GM12891 (cell line): ENCODE measurements at regions not wholly inside any gene's neighbourhood (a gene's known extent, or its start where the extent isn't known, plus 50 kb on each side); places are given as distances from the start of the nearest gene placed in this dataset.
"Not testable (repeated sequence)": the region's sequence is repeated elsewhere in the genome, so short reads cannot be mapped to it uniquely, and the experiment has no call there.

Experiments
- DNase-seq: peaks from one replicate; pipeline ENCODE4 v3.0.0; 2011; ENCODE audit warnings: low spot score; ENCODE audit not compliant: insufficient read length
- FAIRE-seq: peaks from 2 replicates; lab custom pipeline; 2011; peaks lifted over from hg19 to GRCh38; lab: Jason Lieb, UNC
- PAX5 ChIP-seq: IDR thresholded peaks from 2 replicates; pipeline ENCODE4 v1.6.1; 2011; ENCODE audit warnings: low read length, moderate library complexity, mild to moderate bottlenecking; ENCODE audit not compliant: insufficient read depth, severe bottlenecking
- POLR2A ChIP-seq: IDR thresholded peaks from 2 replicates; pipeline ENCODE4 v1.6.1; 2011; ENCODE audit warnings: low read depth, low read length, control low read depth
- POLR2AphosphoS5 ChIP-seq: IDR thresholded peaks from 2 replicates; pipeline ENCODE4 v1.6.1; 2011; ENCODE audit warnings: low read depth, low read length, control low read depth
- POU2F2 ChIP-seq: IDR thresholded peaks from 2 replicates; pipeline ENCODE4 v1.6.1; 2011; ENCODE audit warnings: low read depth, mild to moderate bottlenecking, control low read depth, low read length, moderate library complexity
- SPI1 ChIP-seq: IDR thresholded peaks from 2 replicates; pipeline ENCODE4 v1.6.1; 2011; ENCODE audit warnings: low read depth, low read length, control low read depth
- TAF1 ChIP-seq: IDR thresholded peaks from 2 replicates; pipeline ENCODE4 v1.6.1; 2011; ENCODE audit warnings: low read depth, low read length, control low read depth

GRCh38 chr16:21512280-21513192 lies 86.8 kb upstream of the METTL9 start:
- not testable (repeated sequence) for FAIRE-seq, DNase-seq

GRCh38 chr16:21513337-21513741 lies 86.0 kb upstream of the METTL9 start:
- FAIRE-seq, DNase-seq: not testable (repeated sequence)

- not testable (repeated sequence) for FAIRE-seq, DNase-seq
These were observed 85.4 kb upstream of the METTL9 start for GRCh38 chr16:21513812-21514473.

GRCh38 chr16:21514474-21514840 lies 84.9 kb upstream of the METTL9 start:
- not testable (repeated sequence) for FAIRE-seq, DNase-seq

- not testable (repeated sequence) for DNase-seq, FAIRE-seq
These were observed 82.7 kb upstream of the METTL9 start for GRCh38 chr16:21516705-21517040.

GRCh38 chr16:21517263-21517662 lies 82.1 kb upstream of the METTL9 start:
- not testable (repeated sequence) for DNase-seq, FAIRE-seq
- TF ChIP-seq PAX5: peak; percentile 97

- 0 out of 2 replicates have a peak, but pooled peaks have one; percentile 19 for TF ChIP-seq POLR2A
- not testable (repeated sequence) for FAIRE-seq, DNase-seq
These were observed 79.8 kb upstream of the METTL9 start for GRCh38 chr16:21519361-21520133.

GRCh38 chr16:21520134-21521047 lies 79.0 kb upstream of the METTL9 start:
- DNase-seq (peak; percentile 92), FAIRE-seq (peak; percentile 94)
- peak; percentile 50; the same call in 1 of the 2 replicates for TF ChIP-seq POLR2A

- not testable (repeated sequence) for DNase-seq, FAIRE-seq
These were observed 78.4 kb upstream of the METTL9 start for GRCh38 chr16:21521048-21521389.

GRCh38 chr16:21521390-21522143 lies 77.8 kb upstream of the METTL9 start:
- not testable (repeated sequence) for DNase-seq

GRCh38 chr16:21522846-21523245 lies 76.5 kb upstream of the METTL9 start:
- not testable (repeated sequence) for FAIRE-seq, DNase-seq

More at GRCh38 chr16:21521390-21522143, 77.8 kb upstream of the METTL9 start:
- FAIRE-seq: not testable (repeated sequence)

GRCh38 chr16:21523411-21524067 lies 75.8 kb upstream of the METTL9 start:
- DNase-seq (no peak), FAIRE-seq (no peak)
- no peak for TF ChIP-seq PAX5
- no peak for TF ChIP-seq POLR2A
- TF ChIP-seq POU2F2: no peak
- no peak for TF ChIP-seq TAF1
- no peak for TF ChIP-seq SPI1
- no peak for TF ChIP-seq POLR2AphosphoS5
